Activated T-helper 17 cell treated with anti-CD3 and anti-CD28 coated beads, Interleukin-2, amount 50 U/mL, for 72 hours (primary cell): ENCODE measurements at regions not wholly inside any gene's neighbourhood (a gene's known extent, or its start where the extent isn't known, plus 50 kb on each side); places are given as distances from the start of the nearest gene placed in this dataset.
"Not testable (repeated sequence)": the region's sequence is repeated elsewhere in the genome, so short reads cannot be mapped to it uniquely, and the experiment has no call there.

Source experiments
- ATAC-seq: fragments of 150-1000 bp; cut with Tn5 transposase; replicated peaks from 2 replicates; pipeline ENCODE4 v1.10.0; 2021; ENCODE audit warnings: mild to moderate bottlenecking, moderate library complexity
- H3K27ac Mint-ChIP-seq: one replicate; pipeline ENCODE4 v1.8.0; 2022; ENCODE audit warnings: mixed read lengths
- H3K27me3 Mint-ChIP-seq: one replicate; pipeline ENCODE4 v1.8.0; 2022; ENCODE audit warnings: mixed read lengths
- H3K36me3 Mint-ChIP-seq: one replicate; pipeline ENCODE4 v1.8.0; 2022; ENCODE audit warnings: low read depth, mild to moderate bottlenecking, mixed read lengths
- H3K4me1 Mint-ChIP-seq: one replicate; pipeline ENCODE4 v1.8.0; 2022; ENCODE audit warnings: mixed read lengths
- H3K4me3 Mint-ChIP-seq: one replicate; pipeline ENCODE4 v1.8.0; 2022; ENCODE audit warnings: mild to moderate bottlenecking, mixed read lengths
- H3K9me3 Mint-ChIP-seq: one replicate; pipeline ENCODE4 v1.8.0; 2022; ENCODE audit warnings: mixed read lengths

DNA sequence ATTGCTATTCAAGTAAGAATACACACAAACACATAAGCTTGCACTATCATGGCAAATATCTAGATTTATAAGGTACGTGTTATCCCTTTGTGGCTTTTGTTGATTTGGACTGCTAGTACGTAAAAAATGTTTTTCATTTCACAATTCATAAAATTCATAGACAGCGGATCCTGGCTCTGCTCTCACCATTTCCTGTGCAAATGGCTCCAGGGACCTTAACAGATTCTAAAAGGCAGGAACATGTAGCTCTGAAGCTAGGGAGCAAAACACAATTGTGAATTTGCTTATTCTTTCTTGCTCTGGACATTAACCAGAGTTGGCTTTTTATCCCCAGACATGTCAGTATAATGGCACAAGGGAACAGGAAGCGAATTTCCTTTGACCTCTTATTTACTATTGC lies 1019.9 kb upstream of the WWC1 start:
- no peak overlapping the region for H3K4me3 Mint-ChIP-seq

DNA sequence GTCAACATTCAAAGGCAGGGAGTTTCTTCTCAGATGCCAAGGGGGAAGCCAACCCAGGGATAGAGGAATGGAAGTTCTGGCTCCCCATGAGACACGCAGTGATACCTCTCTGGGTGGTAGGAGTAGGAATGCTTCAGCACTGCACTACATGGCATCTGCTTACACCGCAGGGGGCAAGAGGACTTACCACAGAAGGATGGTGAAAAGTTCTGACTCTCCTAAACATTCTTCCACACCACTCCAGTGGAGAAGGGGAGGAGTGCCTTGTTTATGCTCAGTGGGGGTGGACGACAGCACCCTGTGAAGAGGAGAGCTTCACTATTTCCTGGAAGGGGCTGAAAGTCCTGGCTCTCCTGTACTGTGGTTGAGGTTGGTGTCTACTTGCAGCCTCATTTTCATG lies 1011.3 kb upstream of the WWC1 start:
- H3K9me3 Mint-ChIP-seq: peaks cover 8% of the 10 kb centered on the region
- no peaks in the 10 kb centered on the region for H3K4me1 Mint-ChIP-seq
- H3K27ac Mint-ChIP-seq: no peak overlapping the region
- no peaks in the 10 kb centered on the region for H3K27me3 Mint-ChIP-seq
- H3K36me3 Mint-ChIP-seq: no peaks in the 10 kb centered on the region
- no peak overlapping the region for H3K4me3 Mint-ChIP-seq
- no peak for ATAC-seq

More for the DNA sequence above, 1019.9 kb upstream of the WWC1 start:
- no peaks in the 10 kb centered on the region for H3K4me1 Mint-ChIP-seq
- H3K27ac Mint-ChIP-seq: no peak overlapping the region
- no peaks in the 10 kb centered on the region for H3K36me3 Mint-ChIP-seq
- H3K27me3 Mint-ChIP-seq: no peaks in the 10 kb centered on the region
- no peak for ATAC-seq
- H3K9me3 Mint-ChIP-seq: no peaks in the 10 kb centered on the region

DNA sequence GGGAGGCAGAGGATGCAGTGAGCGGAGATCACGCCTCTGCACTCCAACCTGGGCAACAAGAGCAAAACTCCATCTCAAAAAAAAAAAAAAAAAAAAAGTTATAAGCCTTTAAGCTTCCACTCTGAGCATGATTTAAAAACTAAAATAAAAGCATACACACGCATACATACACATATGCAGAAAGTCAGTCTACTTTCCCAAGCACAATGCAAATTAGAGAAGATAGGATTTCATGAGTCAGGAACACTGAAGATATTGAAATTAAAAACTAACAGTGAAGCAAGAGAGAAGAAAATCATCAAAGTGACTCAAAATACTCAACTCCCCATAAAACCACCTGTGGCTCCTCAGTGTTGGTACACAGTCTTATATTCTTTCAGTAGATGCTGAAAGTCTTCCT lies 1009.5 kb upstream of the WWC1 start:
- H3K27me3 Mint-ChIP-seq: no peaks in the 10 kb centered on the region
- H3K9me3 Mint-ChIP-seq: peaks cover 15% of the 10 kb centered on the region
- no peak overlapping the region for H3K27ac Mint-ChIP-seq
- H3K4me3 Mint-ChIP-seq: no peak overlapping the region
- H3K4me1 Mint-ChIP-seq: no peaks in the 10 kb centered on the region
- ATAC-seq: no peak
- H3K36me3 Mint-ChIP-seq: no peaks in the 10 kb centered on the region

GRCh38 chr5:167283691-167284090 lies 1007.8 kb upstream of the WWC1 start:
- H3K27ac Mint-ChIP-seq: no peak overlapping the region
- ATAC-seq: no peak
- H3K27me3 Mint-ChIP-seq: no peaks in the 10 kb centered on the region
- no peaks in the 10 kb centered on the region for H3K36me3 Mint-ChIP-seq
- no peak overlapping the region for H3K4me3 Mint-ChIP-seq
- H3K4me1 Mint-ChIP-seq: no peaks in the 10 kb centered on the region
- H3K9me3 Mint-ChIP-seq: peaks cover 16% of the 10 kb centered on the region

DNA sequence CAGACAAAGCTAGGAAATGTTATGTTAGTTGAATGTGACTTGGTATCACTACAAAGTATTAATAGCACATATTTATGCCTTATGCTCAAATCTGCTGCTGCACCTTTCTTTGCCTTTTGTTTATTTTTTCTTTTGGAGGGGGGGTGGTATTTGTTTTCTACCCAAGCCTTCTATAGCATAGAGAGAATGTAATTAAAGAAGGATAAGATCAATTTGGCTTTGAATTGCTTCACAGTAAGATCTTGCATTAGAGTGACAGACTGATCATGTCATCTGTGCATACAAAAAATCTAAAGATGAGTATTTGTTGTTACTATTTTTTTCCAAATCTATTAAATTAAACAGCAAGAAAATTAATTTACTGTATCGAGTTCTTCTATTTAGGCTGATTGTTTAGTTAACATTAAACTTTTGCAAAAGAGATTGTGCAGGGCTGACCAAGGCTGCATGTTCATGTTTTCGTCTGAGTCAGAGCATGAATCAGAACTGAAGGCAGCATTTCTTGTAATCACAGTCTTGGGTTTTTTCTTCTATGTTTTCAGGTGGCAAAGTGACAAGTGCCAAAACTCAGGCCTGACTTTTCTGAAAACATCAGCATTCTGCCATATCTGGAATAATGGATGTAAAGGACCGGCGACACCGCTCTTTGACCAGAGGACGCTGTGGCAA lies 1007.1 kb upstream of the WWC1 start:
- Mint-ChIP-seq H3K9me3 (peaks cover 17% of the 10 kb centered on the region), H3K4me3 (no peak overlapping the region), H3K4me1 (no peaks in the 10 kb centered on the region), H3K27me3 (no peaks in the 10 kb centered on the region), H3K27ac (no peak overlapping the region), H3K36me3 (no peaks in the 10 kb centered on the region)
- ATAC-seq: no peak

- H3K4me1 Mint-ChIP-seq: no peaks in the 10 kb centered on the region
- H3K4me3 Mint-ChIP-seq: no peak overlapping the region
- H3K36me3 Mint-ChIP-seq: no peaks in the 10 kb centered on the region
- no peak overlapping the region for H3K27ac Mint-ChIP-seq
- H3K9me3 Mint-ChIP-seq: peaks cover 17% of the 10 kb centered on the region
- no peak for ATAC-seq
- H3K27me3 Mint-ChIP-seq: no peaks in the 10 kb centered on the region
Observed at GRCh38 chr5:167285591-167285990, 1005.9 kb upstream of the WWC1 start.

GRCh38 chr5:167286891-167287290 lies 1004.6 kb upstream of the WWC1 start:
- Mint-ChIP-seq H3K27ac (no peak overlapping the region), H3K36me3 (no peaks in the 10 kb centered on the region), H3K9me3 (peaks cover 17% of the 10 kb centered on the region), H3K4me1 (no peaks in the 10 kb centered on the region), H3K27me3 (no peaks in the 10 kb centered on the region), H3K4me3 (no peak overlapping the region)
- no peak for ATAC-seq

GRCh38 chr5:167290478-167290877 lies 1001.0 kb upstream of the WWC1 start:
- no peaks in the 10 kb centered on the region for H3K36me3 Mint-ChIP-seq
- no peaks in the 10 kb centered on the region for H3K27me3 Mint-ChIP-seq
- ATAC-seq: no peak
- H3K27ac Mint-ChIP-seq: no peak overlapping the region
- H3K9me3 Mint-ChIP-seq: peaks cover 21% of the 10 kb centered on the region
- no peaks in the 10 kb centered on the region for H3K4me1 Mint-ChIP-seq
- no peak overlapping the region for H3K4me3 Mint-ChIP-seq

DNA sequence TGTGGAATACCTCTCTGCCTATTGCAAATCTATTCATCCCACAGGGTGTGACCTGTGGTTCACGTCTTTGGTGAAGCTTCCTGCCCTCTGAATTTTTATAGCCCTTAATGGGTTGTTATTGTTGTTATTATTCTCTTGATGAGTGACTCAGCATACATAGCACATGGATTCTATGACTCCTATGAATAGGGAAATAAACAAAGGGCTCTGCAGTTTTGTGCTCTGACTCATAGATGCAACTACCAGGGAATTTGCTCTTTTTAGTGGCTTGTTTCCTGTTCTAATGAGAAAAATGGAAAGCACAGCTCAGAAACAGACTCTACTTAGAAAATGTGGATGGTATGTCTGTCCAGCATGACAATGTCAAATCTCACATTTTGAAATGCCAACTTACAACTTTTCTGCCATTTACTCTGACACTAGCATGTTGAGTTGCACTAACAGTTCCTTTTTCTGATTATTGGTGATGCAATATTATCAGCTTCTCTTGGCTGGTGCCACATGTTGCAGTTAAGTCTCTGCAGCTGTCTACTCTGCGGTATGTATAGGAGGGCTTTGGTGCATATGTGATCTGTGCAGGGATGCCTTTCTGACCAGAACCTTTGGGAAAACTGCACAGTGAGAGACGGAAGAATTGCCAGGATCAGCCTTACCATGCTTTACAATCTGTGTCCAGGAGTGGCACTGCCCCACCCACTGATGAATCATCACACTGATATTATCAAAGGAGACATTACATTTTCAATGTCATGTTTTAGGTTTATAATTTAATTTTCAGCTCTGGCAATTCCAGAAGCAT lies 996.4 kb upstream of the WWC1 start:
- no peaks in the 10 kb centered on the region for H3K27me3 Mint-ChIP-seq
- H3K9me3 Mint-ChIP-seq: peaks cover 17% of the 10 kb centered on the region
- ATAC-seq: no peak
- no peak overlapping the region for H3K27ac Mint-ChIP-seq
- no peaks in the 10 kb centered on the region for H3K4me1 Mint-ChIP-seq
- no peaks in the 10 kb centered on the region for H3K36me3 Mint-ChIP-seq
- H3K4me3 Mint-ChIP-seq: no peak overlapping the region

GRCh38 chr5:167295681-167296005 lies 995.8 kb upstream of the WWC1 start:
- H3K4me3 Mint-ChIP-seq: no peak overlapping the region
- H3K27ac Mint-ChIP-seq: no peak overlapping the region
- no peaks in the 10 kb centered on the region for H3K36me3 Mint-ChIP-seq
- H3K9me3 Mint-ChIP-seq: peaks cover 13% of the 10 kb centered on the region
- no peaks in the 10 kb centered on the region for H3K27me3 Mint-ChIP-seq
- ATAC-seq: no peak
- no peaks in the 10 kb centered on the region for H3K4me1 Mint-ChIP-seq

- ATAC-seq: no peak
- H3K4me3 Mint-ChIP-seq: no peak overlapping the region
- H3K9me3 Mint-ChIP-seq: peaks cover 13% of the 10 kb centered on the region
- no peaks in the 10 kb centered on the region for H3K36me3 Mint-ChIP-seq
- H3K27me3 Mint-ChIP-seq: no peaks in the 10 kb centered on the region
- H3K27ac Mint-ChIP-seq: no peak overlapping the region
- H3K4me1 Mint-ChIP-seq: no peaks in the 10 kb centered on the region
Observed at GRCh38 chr5:167296066-167296465, 995.4 kb upstream of the WWC1 start.

- Mint-ChIP-seq H3K27ac (no peak overlapping the region), H3K4me3 (no peak overlapping the region), H3K4me1 (no peaks in the 10 kb centered on the region), H3K36me3 (no peaks in the 10 kb centered on the region), H3K9me3 (peaks cover 13% of the 10 kb centered on the region), H3K27me3 (no peaks in the 10 kb centered on the region)
- no peak for ATAC-seq
Observed at GRCh38 chr5:167296661-167297060, 994.8 kb upstream of the WWC1 start.

GRCh38 chr5:167299861-167300260 lies 991.6 kb upstream of the WWC1 start:
- peaks cover 22% of the 10 kb centered on the region for H3K9me3 Mint-ChIP-seq
- not testable (repeated sequence) for H3K27ac Mint-ChIP-seq, H3K27me3 Mint-ChIP-seq, ATAC-seq, H3K36me3 Mint-ChIP-seq, H3K4me1 Mint-ChIP-seq, H3K4me3 Mint-ChIP-seq

GRCh38 chr5:167303582-167303981 lies 987.9 kb upstream of the WWC1 start:
- Mint-ChIP-seq H3K36me3 (no peaks in the 10 kb centered on the region), H3K27ac (no peak overlapping the region), H3K9me3 (peaks cover 30% of the 10 kb centered on the region), H3K4me3 (no peak overlapping the region), H3K4me1 (peaks cover 5% of the 10 kb centered on the region), H3K27me3 (no peaks in the 10 kb centered on the region)
- ATAC-seq: no peak

DNA sequence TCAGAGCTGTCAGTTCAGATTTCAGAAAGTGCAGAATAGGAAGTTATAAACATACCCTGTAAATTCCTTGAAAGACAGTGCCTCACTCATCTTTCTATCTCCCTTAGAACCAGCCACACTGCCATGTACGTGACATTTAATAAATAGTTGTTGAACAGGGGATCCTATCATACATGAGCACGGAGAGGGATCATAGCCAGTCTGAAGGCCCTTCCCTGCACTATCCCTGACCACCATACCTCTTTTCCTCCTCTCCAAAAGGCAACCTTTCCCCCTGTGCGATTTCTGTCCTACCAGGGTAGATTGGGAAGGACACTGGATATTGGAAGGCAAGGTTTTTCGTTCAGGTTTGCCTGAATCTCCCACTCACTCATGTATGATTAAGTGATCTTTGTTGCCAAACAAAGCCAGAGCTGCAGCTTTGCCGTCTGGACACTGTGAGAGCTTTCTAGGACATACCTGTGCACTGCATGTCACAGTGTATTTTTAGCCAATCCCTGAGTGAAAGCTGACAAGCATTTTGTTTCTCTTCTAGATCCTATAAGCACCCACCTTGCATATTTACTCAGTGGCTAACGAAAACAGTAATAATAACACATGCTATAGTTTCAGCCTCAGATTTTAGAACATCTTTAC lies 986.5 kb upstream of the WWC1 start:
- peaks cover 5% of the 10 kb centered on the region for H3K4me1 Mint-ChIP-seq
- H3K9me3 Mint-ChIP-seq: peaks cover 25% of the 10 kb centered on the region
- no peaks in the 10 kb centered on the region for H3K27me3 Mint-ChIP-seq
- no peak overlapping the region for H3K27ac Mint-ChIP-seq
- no peak overlapping the region for H3K4me3 Mint-ChIP-seq
- no peaks in the 10 kb centered on the region for H3K36me3 Mint-ChIP-seq
- ATAC-seq: no peak
